ENCODE measurements at regions not wholly inside any gene's neighbourhood (a gene's known extent, or its start where the extent isn't known, plus 50 kb on each side); places are given as distances from the start of the nearest gene placed in this dataset.

DNA sequence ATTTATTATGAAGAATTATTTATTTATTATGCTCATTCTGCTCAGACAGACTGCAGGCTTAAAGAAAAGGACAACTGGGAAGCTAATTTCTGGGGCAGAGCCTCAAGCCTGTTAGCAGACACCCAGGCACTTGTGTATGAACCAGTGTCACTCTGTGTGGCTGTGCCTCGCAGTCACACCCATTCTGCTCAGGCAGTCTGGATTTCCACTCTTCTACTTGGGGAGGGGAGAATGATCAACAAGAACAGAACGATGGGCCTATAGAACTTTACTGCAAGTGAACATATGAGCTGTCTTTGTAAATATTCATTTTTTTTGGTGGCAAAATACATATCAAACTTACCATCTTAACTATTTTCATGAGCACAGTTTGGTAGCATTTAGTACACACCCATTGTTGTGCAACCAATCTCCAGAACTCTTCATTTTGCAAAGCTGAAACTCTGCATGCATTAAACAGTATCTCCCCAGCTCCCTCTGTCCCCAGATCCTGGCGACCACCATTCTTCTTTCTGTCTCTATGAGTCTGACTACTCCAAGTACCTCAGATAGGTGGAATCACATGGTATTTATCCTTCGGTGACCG is 181.7 kb downstream of the NUFIP1 start:
- Histone ChIP-seq H3K27me3 (ENCODE audit: control insufficient read depth in 4 of 4, insufficient read depth in 4 of 4, low read length in 3 of 4) (no peaks in the 10 kb centered on the region), H3K27ac (ENCODE audit: low read depth in 1 of 2, low read length in 2 of 2) (no peak overlapping the region), H3K9ac (ENCODE audit: low read depth in 1 of 2, low read length in 2 of 2) (no peak overlapping the region), H3K4me1 (ENCODE audit: control insufficient read depth in 4 of 4, insufficient read depth in 4 of 4, low read length in 3 of 4) (no peaks in the 10 kb centered on the region), H3K4me3 (ENCODE audit: low read depth in 1 of 3, low read length in 3 of 3) (no peak overlapping the region), H3K36me3 (ENCODE audit: control insufficient read depth in 4 of 4, insufficient read depth in 3 of 4, low read depth in 1 of 4, low read length in 3 of 4) (no peaks in the 10 kb centered on the region), H3K9me3 (ENCODE audit: control insufficient read depth in 4 of 4, low read length in 3 of 4) (no peaks in the 10 kb centered on the region)
- DNase-seq (ENCODE audit: low spot score) = no peak
- 93% methylated on average over 5 of the region's 5 CpGs for WGBS
- TF ChIP-seq GABPA (IDR thresholded peaks at IDR 0.05 in 1 of 2, conservative IDR thresholded peaks at IDR 0.05 in 1 of 2) (no peak), NR2F2 (IDR thresholded peaks at IDR 0.05) (no peak), RXRA (IDR thresholded peaks at IDR 0.05) (no peak), SP1 (IDR thresholded peaks at IDR 0.05) (no peak), TAF1 (conservative IDR thresholded peaks at IDR 0.05) (no peak), HNF4A (conservative IDR thresholded peaks at IDR 0.05) (no peak), FOXA1 (IDR thresholded peaks at IDR 0.05) (no peak), YY1 (IDR thresholded peaks at IDR 0.05) (no peak), EGR1 (IDR thresholded peaks at IDR 0.05; ENCODE audit: low read depth in 2 of 2) (no peak)
- TF ChIP-seq, protein P1, sequence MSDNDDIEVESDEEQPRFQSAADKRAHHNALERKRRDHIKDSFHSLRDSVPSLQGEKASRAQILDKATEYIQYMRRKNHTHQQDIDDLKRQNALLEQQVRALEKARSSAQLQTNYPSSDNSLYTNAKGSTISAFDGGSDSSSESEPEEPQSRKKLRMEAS (IDR thresholded peaks at IDR 0.05) = no peak
- TF ChIP-seq, protein P2, sequence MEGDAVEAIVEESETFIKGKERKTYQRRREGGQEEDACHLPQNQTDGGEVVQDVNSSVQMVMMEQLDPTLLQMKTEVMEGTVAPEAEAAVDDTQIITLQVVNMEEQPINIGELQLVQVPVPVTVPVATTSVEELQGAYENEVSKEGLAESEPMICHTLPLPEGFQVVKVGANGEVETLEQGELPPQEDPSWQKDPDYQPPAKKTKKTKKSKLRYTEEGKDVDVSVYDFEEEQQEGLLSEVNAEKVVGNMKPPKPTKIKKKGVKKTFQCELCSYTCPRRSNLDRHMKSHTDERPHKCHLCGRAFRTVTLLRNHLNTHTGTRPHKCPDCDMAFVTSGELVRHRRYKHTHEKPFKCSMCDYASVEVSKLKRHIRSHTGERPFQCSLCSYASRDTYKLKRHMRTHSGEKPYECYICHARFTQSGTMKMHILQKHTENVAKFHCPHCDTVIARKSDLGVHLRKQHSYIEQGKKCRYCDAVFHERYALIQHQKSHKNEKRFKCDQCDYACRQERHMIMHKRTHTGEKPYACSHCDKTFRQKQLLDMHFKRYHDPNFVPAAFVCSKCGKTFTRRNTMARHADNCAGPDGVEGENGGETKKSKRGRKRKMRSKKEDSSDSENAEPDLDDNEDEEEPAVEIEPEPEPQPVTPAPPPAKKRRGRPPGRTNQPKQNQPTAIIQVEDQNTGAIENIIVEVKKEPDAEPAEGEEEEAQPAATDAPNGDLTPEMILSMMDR (IDR thresholded peaks at IDR 0.05; ENCODE audit: low read depth, low read length, missing input control) = no peak

DNA sequence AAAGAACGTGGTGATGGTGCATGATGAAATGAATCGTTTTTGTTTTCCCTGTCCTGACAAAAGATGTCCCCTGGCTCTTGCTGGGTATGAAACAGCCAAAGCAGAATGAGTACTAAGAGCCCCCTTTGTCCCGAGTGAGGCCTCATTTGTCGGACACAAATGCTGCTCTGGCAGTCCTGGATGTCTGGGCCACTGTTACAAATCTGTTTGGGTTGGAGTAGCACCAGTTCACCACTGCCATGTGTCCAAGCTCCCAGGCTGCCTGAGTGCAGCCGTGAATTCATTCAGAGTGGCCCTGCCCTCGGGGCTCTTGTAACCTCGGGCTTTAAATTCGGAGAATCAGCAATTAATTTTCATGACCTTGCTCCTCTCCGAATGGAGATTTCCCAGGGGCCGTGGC is 182.4 kb downstream of the NUFIP1 start:
- Histone ChIP-seq H3K9ac (ENCODE audit: low read depth in 1 of 2, low read length in 2 of 2) (no peak overlapping the region), H3K27me3 (ENCODE audit: control insufficient read depth in 4 of 4, insufficient read depth in 4 of 4, low read length in 3 of 4) (no peaks in the 10 kb centered on the region), H3K27ac (ENCODE audit: low read depth in 1 of 2, low read length in 2 of 2) (no peak overlapping the region), H3K4me1 (ENCODE audit: control insufficient read depth in 4 of 4, insufficient read depth in 4 of 4, low read length in 3 of 4) (no peaks in the 10 kb centered on the region), H3K4me3 (ENCODE audit: low read depth in 1 of 3, low read length in 3 of 3) (no peak overlapping the region), H3K9me3 (ENCODE audit: control insufficient read depth in 4 of 4, low read length in 3 of 4) (no peaks in the 10 kb centered on the region), H3K36me3 (ENCODE audit: control insufficient read depth in 4 of 4, insufficient read depth in 3 of 4, low read depth in 1 of 4, low read length in 3 of 4) (no peaks in the 10 kb centered on the region)
- DNase-seq (ENCODE audit: low spot score) = no peak
- 91% methylated on average over 10 of the region's 10 CpGs for WGBS
- TF ChIP-seq NR2F2 (IDR thresholded peaks at IDR 0.05) (no peak), TAF1 (conservative IDR thresholded peaks at IDR 0.05) (no peak), EGR1 (IDR thresholded peaks at IDR 0.05; ENCODE audit: low read depth in 2 of 2) (no peak), HNF4G (IDR thresholded peaks at IDR 0.05) (no peak), GABPA (IDR thresholded peaks at IDR 0.05 in 1 of 2, conservative IDR thresholded peaks at IDR 0.05 in 1 of 2) (no peak), RAD21 (IDR thresholded peaks at IDR 0.05) (no peak), RXRA (IDR thresholded peaks at IDR 0.05) (no peak)

DNA sequence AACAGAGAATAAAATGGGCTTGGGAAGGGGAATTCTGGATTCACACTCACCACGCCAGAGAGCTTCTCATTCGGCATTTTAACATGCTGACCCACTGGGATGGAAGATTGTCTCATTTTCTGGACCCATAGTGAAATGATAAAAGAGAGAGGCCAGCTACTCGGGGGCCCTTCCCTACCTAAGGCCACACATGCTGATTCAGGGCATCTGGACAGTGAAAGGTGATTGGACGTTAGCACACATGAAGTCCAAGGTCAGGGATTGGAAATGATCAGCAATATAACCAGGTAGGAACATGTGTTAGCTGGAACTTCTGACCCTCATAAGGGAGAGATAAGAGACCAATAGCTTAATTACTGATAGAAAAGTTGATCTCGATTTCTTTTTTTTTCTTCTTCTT is 183.7 kb downstream of the NUFIP1 start:
- TF ChIP-seq FOXA1 (IDR thresholded peaks at IDR 0.05) (no peak), TAF1 (conservative IDR thresholded peaks at IDR 0.05) (no peak), RAD21 (IDR thresholded peaks at IDR 0.05) (no peak), RXRA (IDR thresholded peaks at IDR 0.05) (no peak), YY1 (IDR thresholded peaks at IDR 0.05) (no peak), SP1 (IDR thresholded peaks at IDR 0.05) (no peak), JUND (IDR thresholded peaks at IDR 0.05) (no peak), HNF4G (IDR thresholded peaks at IDR 0.05) (no peak), HNF4A (conservative IDR thresholded peaks at IDR 0.05) (no peak), EGR1 (IDR thresholded peaks at IDR 0.05; ENCODE audit: low read depth in 2 of 2) (no peak)
- TF ChIP-seq, protein P3, sequence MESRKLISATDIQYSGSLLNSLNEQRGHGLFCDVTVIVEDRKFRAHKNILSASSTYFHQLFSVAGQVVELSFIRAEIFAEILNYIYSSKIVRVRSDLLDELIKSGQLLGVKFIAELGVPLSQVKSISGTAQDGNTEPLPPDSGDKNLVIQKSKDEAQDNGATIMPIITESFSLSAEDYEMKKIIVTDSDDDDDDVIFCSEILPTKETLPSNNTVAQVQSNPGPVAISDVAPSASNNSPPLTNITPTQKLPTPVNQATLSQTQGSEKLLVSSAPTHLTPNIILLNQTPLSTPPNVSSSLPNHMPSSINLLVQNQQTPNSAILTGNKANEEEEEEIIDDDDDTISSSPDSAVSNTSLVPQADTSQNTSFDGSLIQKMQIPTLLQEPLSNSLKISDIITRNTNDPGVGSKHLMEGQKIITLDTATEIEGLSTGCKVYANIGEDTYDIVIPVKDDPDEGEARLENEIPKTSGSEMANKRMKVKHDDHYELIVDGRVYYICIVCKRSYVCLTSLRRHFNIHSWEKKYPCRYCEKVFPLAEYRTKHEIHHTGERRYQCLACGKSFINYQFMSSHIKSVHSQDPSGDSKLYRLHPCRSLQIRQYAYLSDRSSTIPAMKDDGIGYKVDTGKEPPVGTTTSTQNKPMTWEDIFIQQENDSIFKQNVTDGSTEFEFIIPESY (IDR thresholded peaks at IDR 0.05) = no peak
- TF ChIP-seq, protein P2 (IDR thresholded peaks at IDR 0.05; ENCODE audit: low read depth, low read length, missing input control) = no peak
- TF ChIP-seq, protein P1 (IDR thresholded peaks at IDR 0.05) = no peak
- Histone ChIP-seq H3K9me3 (ENCODE audit: control insufficient read depth in 4 of 4, low read length in 3 of 4) (no peaks in the 10 kb centered on the region), H3K27me3 (ENCODE audit: control insufficient read depth in 4 of 4, insufficient read depth in 4 of 4, low read length in 3 of 4) (no peaks in the 10 kb centered on the region), H3K36me3 (ENCODE audit: control insufficient read depth in 4 of 4, insufficient read depth in 3 of 4, low read depth in 1 of 4, low read length in 3 of 4) (no peaks in the 10 kb centered on the region), H3K4me1 (ENCODE audit: control insufficient read depth in 4 of 4, insufficient read depth in 4 of 4, low read length in 3 of 4) (no peaks in the 10 kb centered on the region), H3K27ac (ENCODE audit: low read depth in 1 of 2, low read length in 2 of 2) (no peak overlapping the region), H3K9ac (ENCODE audit: low read depth in 1 of 2, low read length in 2 of 2) (no peak overlapping the region), H3K4me3 (ENCODE audit: low read depth in 1 of 3, low read length in 3 of 3) (no peak overlapping the region)
- no peak for DNase-seq (ENCODE audit: low spot score)
- WGBS = 88% methylated on average over 5 of the region's 5 CpGs

All from liver (tissue), 8 donors.